K562 (cell line): ENCODE measurements at regions not wholly inside any gene's neighbourhood (a gene's known extent, or its start where the extent isn't known, plus 50 kb on each side); places are given as distances from the start of the nearest gene placed in this dataset.

Experiments
- ATAC-seq: fragments of 200-7000 bp; cut with Tn5 transposase; 3 replicates; pipeline ENCODE4 v1.9.1; 2020; ENCODE audit warnings: moderate library complexity
- BruUV-seq: library from RNA; stranded (reverse); fragments of 400-500 nt; replicated peaks from 2 replicates; lab custom pipeline; 2021; lab: Mats Ljungman, UMichigan
- CTCF ChIA-PET: fragments of 300-600 bp; formaldehyde crosslinking; extraction: SDS; loops from one replicate; lab custom pipeline; 2021; ENCODE audit warnings: low intra/inter-chr PET ratio; lab: Yijun Ruan, JAX
- POLR2A ChIA-PET: fragments of 300-600, 350-650 bp; sonication (Branson Sonifier 250); formaldehyde crosslinking; extraction: SDS; loops from one replicate; lab custom pipeline; 2021; ENCODE audit warnings: antibody characterized with exemption, inconsistent platforms; lab: Yijun Ruan, JAX
- DNase-seq, 4 experiments: peaks; one replicate each; pipeline versions ENCODE4 v3.0.0 to v3.0.0-alpha.2; 2011 to 2018; ENCODE audit warnings: low spot score in 3 of 4, mixed read lengths in 3 of 4; ENCODE audit errors: extremely low read depth in 1 of 4
- FAIRE-seq: peaks from 2 replicates; lab custom pipeline; 2011; peaks lifted over from hg19 to GRCh38; lab: Jason Lieb, UNC
- H2AFZ ChIP-seq: 2 replicates; pipeline ENCODE4 v1.6.0; 2011; ENCODE audit warnings: low read depth, low read length, control low read depth, inconsistent platforms
- H3K27ac ChIP-seq: fragments of 200-600 bp; 3 replicates; pipeline ENCODE4 v1.8.0; 2011; ENCODE audit warnings: low read depth, mild to moderate bottlenecking, control low read depth, inconsistent platforms, low read length, moderate library complexity, mixed read lengths; ENCODE audit errors: extremely low read depth
- H3K27me3 ChIP-seq, 2 experiments: fragments of 300-600 bp in 1 of 2; 2 replicates in 1 of 2; 3 replicates in 1 of 2; pipeline versions ENCODE4 v1.6.0 to v1.8.0; 2011; ENCODE audit warnings: inconsistent platforms in 2 of 2, low read length in 2 of 2, mild to moderate bottlenecking in 1 of 2, mixed read lengths in 1 of 2, moderate library complexity in 1 of 2; ENCODE audit not compliant: control insufficient read depth in 2 of 2, insufficient read depth in 2 of 2
- H3K36me3 ChIP-seq: fragments of 300-600 bp; 3 replicates; pipeline ENCODE4 v1.8.0; 2011; ENCODE audit warnings: mild to moderate bottlenecking, low read length, inconsistent platforms; ENCODE audit not compliant: control insufficient read depth, insufficient read depth
- H3K4me1 ChIP-seq, 2 experiments: fragments of 200-600 bp in 1 of 2; replicated peaks in 1 of 2; 2 replicates in 1 of 2; 3 replicates in 1 of 2; pipeline versions ENCODE4 v1.5.1 to v1.8.0; 2011; ENCODE audit warnings: inconsistent platforms in 2 of 2, low read length in 2 of 2, mild to moderate bottlenecking in 1 of 2, mixed read lengths in 1 of 2, moderate library complexity in 1 of 2; ENCODE audit not compliant: control insufficient read depth in 2 of 2, insufficient read depth in 2 of 2
- H3K4me2 ChIP-seq: 2 replicates; pipeline ENCODE4 v1.6.1; 2011; ENCODE audit warnings: low read length, control low read depth, inconsistent platforms, mixed read lengths; ENCODE audit not compliant: insufficient read depth
- H3K4me3 ChIP-seq: fragments of 200-600 bp; sonication (generic), shearing (Covaris generic); 2 replicates; pipeline ENCODE4 v1.5.1; 2016; ENCODE audit warnings: control low read depth, inconsistent platforms
- H3K79me2 ChIP-seq: fragments of 200-600 bp; 3 replicates; pipeline ENCODE4 v1.8.0; 2011; ENCODE audit warnings: low read length, inconsistent platforms; ENCODE audit not compliant: control insufficient read depth, insufficient read depth
- H3K9ac ChIP-seq, 2 experiments: 2 replicates each; pipeline versions ENCODE4 v1.6.0 to v1.6.1; 2011; ENCODE audit warnings: low read depth in 2 of 2, low read length in 2 of 2, control low read depth in 1 of 2, inconsistent platforms in 1 of 2, mild to moderate bottlenecking in 1 of 2, mixed read lengths in 1 of 2; ENCODE audit not compliant: insufficient read depth in 1 of 2
- H3K9me1 ChIP-seq: one replicate; pipeline ENCODE4 v1.6.0; 2011; ENCODE audit warnings: inconsistent platforms, mild to moderate bottlenecking, low read length, moderate library complexity; ENCODE audit not compliant: control insufficient read depth, insufficient read depth
- H3K9me3 ChIP-seq: replicated peaks from 2 replicates; pipeline ENCODE4 v1.5.1; 2011; ENCODE audit warnings: low read depth, low read length, inconsistent platforms; ENCODE audit not compliant: control insufficient read depth, insufficient read depth
- H4K20me1 ChIP-seq: replicated peaks from 2 replicates; pipeline ENCODE4 v1.6.1; 2011; ENCODE audit warnings: low read length, inconsistent platforms, mixed read lengths; ENCODE audit not compliant: control insufficient read depth, insufficient read depth
- ARHGAP35 ChIP-seq: fragments of 450-650 bp; IDR thresholded peaks from 2 replicates; pipeline ENCODE4 v1.6.1; 2018; ENCODE audit not compliant: partially characterized antibody
- BACH1 ChIP-seq: fragments of 200-800 bp; sonication (Bioruptor generic); IDR thresholded peaks from 2 replicates; pipeline ENCODE4 v1.6.1; 2016; ENCODE audit warnings: missing genetic modification characterization, missing compliant biosample characterization
- COPS2 ChIP-seq: fragments of 450-650 bp; conservative IDR thresholded peaks from 2 replicates; pipeline ENCODE4 v1.6.1; 2016; ENCODE audit warnings: mild to moderate bottlenecking, moderate library complexity
- CTBP1 ChIP-seq: fragments of 450-650 bp; IDR thresholded peaks from 2 replicates; pipeline ENCODE4 v1.6.1; 2016; ENCODE audit warnings: borderline replicate concordance
- NFE2L1 ChIP-seq: fragments of 450-650 bp; IDR thresholded peaks from 2 replicates; pipeline ENCODE4 v1.6.1; 2016; ENCODE audit warnings: missing genetic modification characterization, low read depth, mild to moderate bottlenecking, missing compliant biosample characterization, moderate library complexity, borderline replicate concordance
- PCBP1 ChIP-seq: fragments of 200-400 bp; formaldehyde crosslinking; IDR thresholded peaks from 2 replicates; pipeline ENCODE4 v1.6.1; 2018; ENCODE audit warnings: mild to moderate bottlenecking, low read depth, low read length; ENCODE audit not compliant: poor library complexity, severe bottlenecking
- SETDB1 ChIP-seq: IDR thresholded peaks from one replicate; pipeline ENCODE4 v1.6.1; 2012; ENCODE audit warnings: low read length, control low read depth, inconsistent platforms
- U2AF2 ChIP-seq: fragments of 200-400 bp; formaldehyde crosslinking; optimal IDR thresholded peaks from 2 replicates; pipeline ENCODE3; 2017; ENCODE audit warnings: low read depth, mild to moderate bottlenecking, low read length
- ZNF785 ChIP-seq: fragments of 250-450 bp; sonication (Bioruptor Pico); IDR thresholded peaks from 2 replicates; pipeline ENCODE4 v1.4.0; 2020; ENCODE audit warnings: mild to moderate bottlenecking
- WGBS: fragments of 100-300 bp; shearing (Covaris generic); methylation state at CpG from one replicate; pipeline ENCODE4 v1.1.6; 2016; ENCODE audit warnings: low coverage, mixed read lengths; ENCODE audit not compliant: insufficient coverage; ENCODE audit errors: missing lambda C conversion rate; 5-methylcytosine and 5-hydroxymethylcytosine counted together
- in situ Hi-C: fragments of 300-500 bp; cut with MboI; formaldehyde crosslinking; loops from 4 replicates; pipeline ENCODE4 v1.15.0; 2018; ENCODE audit warnings: inconsistent platforms, mixed read lengths
- intact Hi-C: fragments of 100-400 bp; cut with micrococcal nuclease; formaldehyde crosslinking; loops from 2 replicates; pipeline ENCODE4 v1.14.2; 2022
- TF ChIP-seq, protein P1 (sequence below), 2 experiments: fragments of 250-450 bp in 1 of 2; fragments of 450-650 bp in 1 of 2; sonication (Bioruptor Pico) in 1 of 2; IDR thresholded peaks; 2 replicates each; pipeline versions ENCODE4 v1.6.1 to v1.8.0; 2016 to 2021; ENCODE audit warnings: mild to moderate bottlenecking in 2 of 2, moderate library complexity in 2 of 2, missing compliant biosample characterization in 1 of 2, missing genetic modification characterization in 1 of 2
- TF ChIP-seq, protein P2 (sequence below), 2 experiments: IDR thresholded peaks; 2 replicates each; pipeline ENCODE4 v1.6.1; 2012; ENCODE audit warnings: improper control_type of control experiment in 2 of 2, low read depth in 2 of 2, low read length in 2 of 2, borderline replicate concordance in 1 of 2
- TF ChIP-seq, protein P3 (sequence below): sonication (generic); formaldehyde crosslinking; IDR thresholded peaks from 2 replicates; pipeline ENCODE4 v1.8.0; 2022; ENCODE audit warnings: mild to moderate bottlenecking, missing genetic modification reagents
- TF ChIP-seq, protein P4 (sequence below): fragments of 250-450 bp; sonication (Bioruptor Pico); IDR thresholded peaks from 2 replicates; pipeline ENCODE4 v1.5.0; 2021

DNA sequence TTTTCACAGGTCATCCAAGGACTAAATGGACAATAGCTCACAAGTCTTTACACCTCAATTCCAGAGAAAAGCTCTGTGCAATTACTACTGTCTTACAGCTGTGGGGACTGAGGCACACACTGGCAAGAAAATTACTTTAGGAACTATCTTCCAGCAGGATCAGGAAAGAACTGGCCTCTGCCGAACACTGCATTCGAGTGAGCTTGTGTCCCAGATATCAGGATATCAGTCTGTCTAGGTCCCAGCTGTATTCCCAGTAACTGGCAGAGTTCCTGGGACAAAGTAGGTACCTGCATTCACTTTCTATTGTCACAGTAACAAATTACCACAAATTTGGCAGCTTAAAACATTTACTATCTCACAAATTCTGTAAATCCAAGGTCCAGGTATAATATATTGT lies 183.7 kb downstream of the IRS1 start:
- Histone ChIP-seq H4K20me1 (no peaks in the 10 kb centered on the region), H3K27me3 (no peaks in the 10 kb centered on the region), H3K9ac (no peak overlapping the region), H3K4me1 (no peaks in the 10 kb centered on the region; a peak in 1 of 5 replicates), H3K4me2 (no peak overlapping the region), H3K9me3 (no peaks in the 10 kb centered on the region), H3K4me3 (no peak overlapping the region), H3K9me1 (no peaks in the 10 kb centered on the region), H2AFZ (no peak overlapping the region), H3K36me3 (no peaks in the 10 kb centered on the region), H3K79me2 (no peaks in the 10 kb centered on the region), H3K27ac (no peak overlapping the region)
- CTCF ChIA-PET = no interaction called here
- DNase-seq (no peak), FAIRE-seq (no peak), ATAC-seq (no peak)
- WGBS = 11% methylated on average over 2 of the region's 2 CpGs
- POLR2A ChIA-PET = no interaction called here
- in situ Hi-C loops = no loop called here
- TF ChIP-seq SETDB1 (no peak), U2AF2 (no peak), NFE2L1 (tag) (no peak), CTBP1 (no peak), BACH1 (tag) (no peak), ZNF785 (no peak), PCBP1 (no peak), COPS2 (no peak), ARHGAP35 (no peak)
- TF ChIP-seq, protein P1, sequence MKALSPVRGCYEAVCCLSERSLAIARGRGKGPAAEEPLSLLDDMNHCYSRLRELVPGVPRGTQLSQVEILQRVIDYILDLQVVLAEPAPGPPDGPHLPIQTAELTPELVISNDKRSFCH (CRISPR knock-in tag; IDR thresholded peaks at IDR 0.05) = no peak
- TF ChIP-seq, protein P1 (tag; IDR thresholded peaks at IDR 0.05) = no peak
- TF ChIP-seq, protein P2, sequence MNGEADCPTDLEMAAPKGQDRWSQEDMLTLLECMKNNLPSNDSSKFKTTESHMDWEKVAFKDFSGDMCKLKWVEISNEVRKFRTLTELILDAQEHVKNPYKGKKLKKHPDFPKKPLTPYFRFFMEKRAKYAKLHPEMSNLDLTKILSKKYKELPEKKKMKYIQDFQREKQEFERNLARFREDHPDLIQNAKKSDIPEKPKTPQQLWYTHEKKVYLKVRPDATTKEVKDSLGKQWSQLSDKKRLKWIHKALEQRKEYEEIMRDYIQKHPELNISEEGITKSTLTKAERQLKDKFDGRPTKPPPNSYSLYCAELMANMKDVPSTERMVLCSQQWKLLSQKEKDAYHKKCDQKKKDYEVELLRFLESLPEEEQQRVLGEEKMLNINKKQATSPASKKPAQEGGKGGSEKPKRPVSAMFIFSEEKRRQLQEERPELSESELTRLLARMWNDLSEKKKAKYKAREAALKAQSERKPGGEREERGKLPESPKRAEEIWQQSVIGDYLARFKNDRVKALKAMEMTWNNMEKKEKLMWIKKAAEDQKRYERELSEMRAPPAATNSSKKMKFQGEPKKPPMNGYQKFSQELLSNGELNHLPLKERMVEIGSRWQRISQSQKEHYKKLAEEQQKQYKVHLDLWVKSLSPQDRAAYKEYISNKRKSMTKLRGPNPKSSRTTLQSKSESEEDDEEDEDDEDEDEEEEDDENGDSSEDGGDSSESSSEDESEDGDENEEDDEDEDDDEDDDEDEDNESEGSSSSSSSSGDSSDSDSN (IDR thresholded peaks at IDR 0.05; ENCODE audit: borderline replicate concordance in 1 of 2, low read depth in 2 of 2, low read length in 2 of 2) = no peak
- TF ChIP-seq, protein P3, sequence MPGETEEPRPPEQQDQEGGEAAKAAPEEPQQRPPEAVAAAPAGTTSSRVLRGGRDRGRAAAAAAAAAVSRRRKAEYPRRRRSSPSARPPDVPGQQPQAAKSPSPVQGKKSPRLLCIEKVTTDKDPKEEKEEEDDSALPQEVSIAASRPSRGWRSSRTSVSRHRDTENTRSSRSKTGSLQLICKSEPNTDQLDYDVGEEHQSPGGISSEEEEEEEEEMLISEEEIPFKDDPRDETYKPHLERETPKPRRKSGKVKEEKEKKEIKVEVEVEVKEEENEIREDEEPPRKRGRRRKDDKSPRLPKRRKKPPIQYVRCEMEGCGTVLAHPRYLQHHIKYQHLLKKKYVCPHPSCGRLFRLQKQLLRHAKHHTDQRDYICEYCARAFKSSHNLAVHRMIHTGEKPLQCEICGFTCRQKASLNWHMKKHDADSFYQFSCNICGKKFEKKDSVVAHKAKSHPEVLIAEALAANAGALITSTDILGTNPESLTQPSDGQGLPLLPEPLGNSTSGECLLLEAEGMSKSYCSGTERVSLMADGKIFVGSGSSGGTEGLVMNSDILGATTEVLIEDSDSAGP (CRISPR knock-in tag) = no peak
- TF ChIP-seq, protein P4, sequence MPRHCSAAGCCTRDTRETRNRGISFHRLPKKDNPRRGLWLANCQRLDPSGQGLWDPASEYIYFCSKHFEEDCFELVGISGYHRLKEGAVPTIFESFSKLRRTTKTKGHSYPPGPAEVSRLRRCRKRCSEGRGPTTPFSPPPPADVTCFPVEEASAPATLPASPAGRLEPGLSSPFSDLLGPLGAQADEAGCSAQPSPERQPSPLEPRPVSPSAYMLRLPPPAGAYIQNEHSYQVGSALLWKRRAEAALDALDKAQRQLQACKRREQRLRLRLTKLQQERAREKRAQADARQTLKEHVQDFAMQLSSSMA (CRISPR knock-in tag) = no peak
- intact Hi-C loops = no loop called here
- no TSS peak for BruUV-seq
